ENCODE measurements at regions not wholly inside any gene's neighbourhood (a gene's known extent, or its start where the extent isn't known, plus 50 kb on each side); places are given as distances from the start of the nearest gene placed in this dataset.

DNA sequence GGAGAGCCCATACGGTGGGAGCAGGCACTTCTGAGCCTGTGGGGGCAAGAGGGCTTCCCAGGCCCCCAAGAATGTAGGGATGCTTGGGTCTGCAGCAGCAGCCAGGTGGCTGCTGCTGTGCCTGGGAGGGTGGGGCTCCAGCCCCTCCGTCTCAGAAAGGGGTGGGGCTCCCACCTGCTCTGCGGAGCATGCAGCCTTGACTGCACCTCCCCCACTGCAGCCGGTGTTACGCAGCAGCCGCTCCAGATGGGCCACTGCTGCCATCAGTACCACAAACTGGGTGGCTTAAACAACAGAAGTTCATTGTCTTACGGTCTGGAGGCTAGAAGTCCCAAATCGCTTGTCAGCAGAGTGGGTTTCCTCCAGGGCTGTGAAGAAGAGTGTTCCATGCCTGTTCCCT, 365.5 kb downstream of the TMEM38B start:
- no peak for TF ChIP-seq POLR2A (IDR thresholded peaks at IDR 0.05)
- TF ChIP-seq, protein P1, sequence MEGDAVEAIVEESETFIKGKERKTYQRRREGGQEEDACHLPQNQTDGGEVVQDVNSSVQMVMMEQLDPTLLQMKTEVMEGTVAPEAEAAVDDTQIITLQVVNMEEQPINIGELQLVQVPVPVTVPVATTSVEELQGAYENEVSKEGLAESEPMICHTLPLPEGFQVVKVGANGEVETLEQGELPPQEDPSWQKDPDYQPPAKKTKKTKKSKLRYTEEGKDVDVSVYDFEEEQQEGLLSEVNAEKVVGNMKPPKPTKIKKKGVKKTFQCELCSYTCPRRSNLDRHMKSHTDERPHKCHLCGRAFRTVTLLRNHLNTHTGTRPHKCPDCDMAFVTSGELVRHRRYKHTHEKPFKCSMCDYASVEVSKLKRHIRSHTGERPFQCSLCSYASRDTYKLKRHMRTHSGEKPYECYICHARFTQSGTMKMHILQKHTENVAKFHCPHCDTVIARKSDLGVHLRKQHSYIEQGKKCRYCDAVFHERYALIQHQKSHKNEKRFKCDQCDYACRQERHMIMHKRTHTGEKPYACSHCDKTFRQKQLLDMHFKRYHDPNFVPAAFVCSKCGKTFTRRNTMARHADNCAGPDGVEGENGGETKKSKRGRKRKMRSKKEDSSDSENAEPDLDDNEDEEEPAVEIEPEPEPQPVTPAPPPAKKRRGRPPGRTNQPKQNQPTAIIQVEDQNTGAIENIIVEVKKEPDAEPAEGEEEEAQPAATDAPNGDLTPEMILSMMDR (IDR thresholded peaks at IDR 0.05): no peak
- TF ChIP-seq EP300 (IDR thresholded peaks at IDR 0.05): no peak
- Histone ChIP-seq H3K36me3 (no peaks in the 10 kb centered on the region), H3K4me3 (no peak overlapping the region), H3K27me3 (no peaks in the 10 kb centered on the region), H3K4me1 (no peaks in the 10 kb centered on the region), H3K9me3 (no peaks in the 10 kb centered on the region), H3K27ac (no peak overlapping the region)
- 73 to 77% methylated on average over 7 to 8 of the region's 8 CpGs for WGBS, 2 donors
- DNase-seq (ENCODE audit: low spot score in 2 of 2): no peak

DNA sequence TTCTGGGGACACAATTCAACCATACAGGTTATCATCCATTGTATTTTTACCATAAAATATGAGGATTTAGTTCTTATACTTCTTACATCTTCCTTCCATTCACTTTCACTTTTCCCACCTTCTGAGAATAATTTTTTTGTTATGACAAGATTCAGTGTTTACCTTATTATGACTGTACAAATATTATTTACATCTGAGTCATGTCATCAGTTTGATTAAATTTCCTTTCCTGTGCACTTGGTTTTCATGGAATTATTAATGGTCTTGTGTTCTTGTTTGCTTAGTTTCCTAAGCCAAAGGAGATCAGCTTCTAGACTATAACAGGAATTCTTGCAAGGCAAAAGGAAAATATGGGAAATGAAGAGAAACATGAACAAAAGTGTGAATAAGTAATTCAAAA, 366.5 kb downstream of the TMEM38B start:
- no peaks in the 10 kb centered on the region for H3K9me3 ChIP-seq
- H3K4me3 ChIP-seq: no peak overlapping the region
- H3K4me1 ChIP-seq: no peaks in the 10 kb centered on the region
- TF ChIP-seq, protein P1 (IDR thresholded peaks at IDR 0.05): no peak
- TF ChIP-seq POLR2A (IDR thresholded peaks at IDR 0.05) (no peak), EP300 (IDR thresholded peaks at IDR 0.05) (no peak)
- DNase-seq (ENCODE audit: low spot score in 2 of 2): no peak
- H3K36me3 ChIP-seq: no peaks in the 10 kb centered on the region
- no peak overlapping the region for H3K27ac ChIP-seq
- H3K27me3 ChIP-seq: no peaks in the 10 kb centered on the region

DNA sequence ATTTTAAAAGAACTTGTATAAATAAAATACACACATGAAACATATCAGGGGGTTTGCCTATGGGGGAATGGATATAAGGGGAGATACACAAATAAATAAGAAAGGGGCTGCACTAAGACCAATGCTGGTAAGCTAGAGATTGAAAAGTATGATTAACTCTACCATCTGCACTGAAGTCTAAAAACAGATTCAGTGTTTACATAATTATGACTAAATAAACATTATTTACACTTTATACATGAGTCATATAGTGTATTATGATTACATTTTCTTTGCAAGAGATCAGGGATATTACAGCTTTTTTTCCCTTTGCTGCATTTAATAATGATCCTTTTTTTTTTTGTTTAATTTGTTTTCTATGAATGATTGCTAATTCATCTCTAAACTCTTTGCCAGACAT, 367.9 kb downstream of the TMEM38B start:
- Histone ChIP-seq H3K4me1 (no peaks in the 10 kb centered on the region), H3K36me3 (no peaks in the 10 kb centered on the region), H3K9me3 (no peaks in the 10 kb centered on the region), H3K27ac (no peak overlapping the region), H3K27me3 (no peaks in the 10 kb centered on the region), H3K4me3 (no peak overlapping the region)
- no peak for DNase-seq (ENCODE audit: low spot score in 2 of 2)
- no peak for TF ChIP-seq POLR2A (IDR thresholded peaks at IDR 0.05)
- TF ChIP-seq, protein P1 (IDR thresholded peaks at IDR 0.05): no peak
- TF ChIP-seq EP300 (IDR thresholded peaks at IDR 0.05): no peak

DNA sequence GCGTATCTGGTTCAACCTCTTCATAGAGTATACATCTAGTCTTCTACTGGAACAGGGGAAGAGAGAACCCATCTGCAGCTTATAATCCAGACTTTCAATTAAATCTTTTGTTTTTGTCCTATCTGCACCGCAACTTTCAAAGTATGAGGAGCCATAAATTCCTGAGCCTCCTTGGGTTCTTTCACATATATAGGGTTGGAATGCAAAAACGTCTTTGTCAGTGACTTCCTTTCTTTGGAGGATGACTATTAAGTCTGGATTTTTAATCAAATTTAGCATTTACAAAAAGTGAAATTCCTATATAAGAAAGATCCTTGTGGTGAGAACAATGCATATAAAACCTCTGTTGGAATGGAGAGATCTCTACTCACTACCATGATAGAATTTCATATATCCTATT, 370.8 kb downstream of the TMEM38B start:
- H3K36me3 ChIP-seq: no peaks in the 10 kb centered on the region
- no peak overlapping the region for H3K27ac ChIP-seq
- 65 to 74% methylated on average over 3 of the region's 3 CpGs for WGBS, 2 donors
- no peaks in the 10 kb centered on the region for H3K27me3 ChIP-seq
- no peaks in the 10 kb centered on the region for H3K9me3 ChIP-seq
- no peak overlapping the region for H3K4me3 ChIP-seq
- TF ChIP-seq, protein P1 (IDR thresholded peaks at IDR 0.05): no peak
- TF ChIP-seq POLR2A (IDR thresholded peaks at IDR 0.05): no peak
- H3K4me1 ChIP-seq: no peaks in the 10 kb centered on the region
- DNase-seq (ENCODE audit: low spot score in 2 of 2): no peak

DNA sequence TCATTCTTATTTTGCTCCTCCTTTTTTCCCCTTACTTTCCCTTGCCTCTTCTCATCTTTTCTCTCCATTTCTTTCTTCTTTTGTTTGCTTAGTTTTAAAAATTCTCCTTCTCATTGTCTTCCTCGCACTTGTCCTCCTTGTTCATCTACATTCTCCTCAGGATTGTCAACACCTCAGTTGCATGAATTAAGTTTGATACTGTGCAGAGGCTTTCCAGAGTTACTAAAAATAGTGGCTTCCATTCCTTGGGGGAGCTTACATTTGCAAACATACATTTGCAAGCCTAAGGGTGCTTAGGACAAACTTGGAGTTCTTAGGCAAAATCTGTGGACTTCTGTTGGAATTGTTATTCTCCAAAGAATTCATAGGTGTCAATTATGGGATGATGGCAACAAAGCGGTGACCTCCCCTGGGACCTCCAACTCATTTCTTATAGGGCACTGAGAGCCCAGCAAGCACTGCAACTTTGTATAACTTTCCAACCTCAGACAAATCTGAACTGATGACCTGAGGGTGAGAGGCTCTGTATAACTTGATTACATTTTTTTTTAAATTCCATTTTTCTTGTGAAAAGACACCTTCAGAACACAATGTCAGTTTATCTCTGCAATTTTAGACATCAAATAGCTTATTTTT, 371.4 kb downstream of the TMEM38B start:
- Histone ChIP-seq H3K9me3 (no peaks in the 10 kb centered on the region), H3K4me1 (no peaks in the 10 kb centered on the region), H3K36me3 (no peaks in the 10 kb centered on the region), H3K27ac (no peak overlapping the region), H3K27me3 (no peaks in the 10 kb centered on the region), H3K4me3 (no peak overlapping the region)
- no peak for DNase-seq (ENCODE audit: low spot score in 2 of 2)
- TF ChIP-seq EP300 (IDR thresholded peaks at IDR 0.05): no peak
- no peak for TF ChIP-seq POLR2A (IDR thresholded peaks at IDR 0.05)
- TF ChIP-seq, protein P1 (IDR thresholded peaks at IDR 0.05): no peak
- 95 to 98% methylated on average over 2 of the region's 2 CpGs for WGBS, 2 donors
